ENCODE measurements at regions not wholly inside any gene's neighbourhood (a gene's known extent, or its start where the extent isn't known, plus 50 kb on each side); places are given as distances from the start of the nearest gene placed in this dataset.

- DNase-seq (ENCODE audit: low read depth, low spot score): no peak
Observed at GRCh38 chr15:47945872-47946650, 174.7 kb upstream of the SLC24A5 start.

- no peak for DNase-seq (ENCODE audit: low read depth, low spot score)
Observed at GRCh38 chr15:47949815-47950214, 171.0 kb upstream of the SLC24A5 start.

GRCh38 chr15:47950447-47950846, 170.3 kb upstream of the SLC24A5 start:
- no peak for DNase-seq (ENCODE audit: low read depth, low spot score)

- no peak for DNase-seq (ENCODE audit: low read depth, low spot score)
Observed at GRCh38 chr15:47951781-47952180, 169.0 kb upstream of the SLC24A5 start.

- DNase-seq (ENCODE audit: low read depth, low spot score): no peak
Observed at GRCh38 chr15:47954196-47954595, 166.6 kb upstream of the SLC24A5 start.

- DNase-seq (ENCODE audit: low read depth, low spot score): no peak
Observed at GRCh38 chr15:47955021-47955420, 165.8 kb upstream of the SLC24A5 start.

- DNase-seq (ENCODE audit: low read depth, low spot score): no peak
Observed at GRCh38 chr15:47959617-47960413, 161.0 kb upstream of the SLC24A5 start.

GRCh38 chr15:47961401-47962090, 159.2 kb upstream of the SLC24A5 start:
- no peak for DNase-seq (ENCODE audit: low read depth, low spot score)

GRCh38 chr15:47963265-47963664, 157.5 kb upstream of the SLC24A5 start:
- DNase-seq (ENCODE audit: low read depth, low spot score): no peak

- no peak for DNase-seq (ENCODE audit: low read depth, low spot score)
Observed at GRCh38 chr15:47964229-47964628, 156.6 kb upstream of the SLC24A5 start.

GRCh38 chr15:47965297-47965696, 155.5 kb upstream of the SLC24A5 start:
- no peak for DNase-seq (ENCODE audit: low read depth, low spot score)

- peak; percentile 7 for DNase-seq (ENCODE audit: low read depth, low spot score)
Observed at GRCh38 chr15:47968593-47968992, 152.2 kb upstream of the SLC24A5 start.

- DNase-seq (ENCODE audit: low read depth, low spot score): no peak
Observed at GRCh38 chr15:47971637-47972036, 149.2 kb upstream of the SLC24A5 start.

- no peak for DNase-seq (ENCODE audit: low read depth, low spot score)
Observed at GRCh38 chr15:47972738-47973137, 148.1 kb upstream of the SLC24A5 start.

- no peak for DNase-seq (ENCODE audit: low read depth, low spot score)
Observed at GRCh38 chr15:47974724-47975123, 146.1 kb upstream of the SLC24A5 start.

- DNase-seq (ENCODE audit: low read depth, low spot score): no peak
Observed at GRCh38 chr15:47975427-47975826, 145.4 kb upstream of the SLC24A5 start.

GRCh38 chr15:47983533-47983932, 137.3 kb upstream of the SLC24A5 start:
- no peak for DNase-seq (ENCODE audit: low read depth, low spot score)

GRCh38 chr15:47985568-47985967, 135.2 kb upstream of the SLC24A5 start:
- DNase-seq (ENCODE audit: low read depth, low spot score): no peak

GRCh38 chr15:47987461-47987860, 133.3 kb upstream of the SLC24A5 start:
- no peak for DNase-seq (ENCODE audit: low read depth, low spot score)

- peak; percentile 74 for DNase-seq (ENCODE audit: low read depth, low spot score)
Observed at GRCh38 chr15:47987908-47988532, 132.8 kb upstream of the SLC24A5 start.

- DNase-seq (ENCODE audit: low read depth, low spot score): no peak
Observed at GRCh38 chr15:47988564-47988963, 132.2 kb upstream of the SLC24A5 start.

GRCh38 chr15:47990821-47991220, 130.0 kb upstream of the SLC24A5 start:
- DNase-seq (ENCODE audit: low read depth, low spot score): no peak

Data from astrocyte of the hippocampus (primary cell).